H9 (cell line): ENCODE measurements at regions not wholly inside any gene's neighbourhood (a gene's known extent, or its start where the extent isn't known, plus 50 kb on each side); places are given as distances from the start of the nearest gene placed in this dataset.

Experiments used
- DNase-seq: peaks from one replicate; pipeline ENCODE4 v3.0.0-alpha.2; 2017
- H2AFZ ChIP-seq: one replicate; pipeline ENCODE4 v1.6.1; 2013; ENCODE audit warnings: mild to moderate bottlenecking, low read length, control low read depth, moderate library complexity
- H2AK5ac ChIP-seq: 2 replicates; pipeline ENCODE4 v1.6.1; 2013; ENCODE audit warnings: low read length, control low read depth, mixed read lengths; ENCODE audit not compliant: insufficient read length
- H2BK120ac ChIP-seq: one replicate; pipeline ENCODE4 v1.6.1; 2013; ENCODE audit warnings: low read depth, mild to moderate bottlenecking, low read length, control low read depth, inconsistent platforms; ENCODE audit not compliant: poor library complexity, severe bottlenecking
- H2BK12ac ChIP-seq: 2 replicates; pipeline ENCODE4 v1.6.1; 2013; ENCODE audit warnings: low read length, control low read depth, mixed read lengths, low read depth; ENCODE audit not compliant: insufficient read length
- H2BK15ac ChIP-seq: 2 replicates; pipeline ENCODE4 v1.6.1; 2013; ENCODE audit warnings: low read depth, low read length, control low read depth
- H2BK20ac ChIP-seq: one replicate; pipeline ENCODE4 v1.6.1; 2013; ENCODE audit warnings: low read depth, mild to moderate bottlenecking, low read length, control low read depth, inconsistent platforms; ENCODE audit not compliant: poor library complexity, severe bottlenecking
- H2BK5ac ChIP-seq: 2 replicates; pipeline ENCODE4 v1.6.1; 2013; ENCODE audit warnings: low read length, control low read depth, mixed read lengths; ENCODE audit not compliant: insufficient read length
- H3K14ac ChIP-seq: 2 replicates; pipeline ENCODE4 v1.6.1; 2013; ENCODE audit warnings: low read length, control low read depth; ENCODE audit not compliant: insufficient read depth
- H3K18ac ChIP-seq: 2 replicates; pipeline ENCODE4 v1.6.1; 2013; ENCODE audit warnings: low read depth, mild to moderate bottlenecking, mixed read lengths, low read length, control low read depth; ENCODE audit not compliant: insufficient read length
- H3K23ac ChIP-seq: 2 replicates; pipeline ENCODE4 v1.6.1; 2013; ENCODE audit warnings: low read length, control low read depth, mixed read lengths, low read depth; ENCODE audit not compliant: insufficient read length
- H3K23me2 ChIP-seq: 2 replicates; pipeline ENCODE4 v1.6.1; 2013; ENCODE audit warnings: low read depth, mild to moderate bottlenecking, mixed read lengths, low read length, control low read depth; ENCODE audit not compliant: insufficient read length, poor library complexity, severe bottlenecking
- H3K27ac ChIP-seq: 2 replicates; pipeline ENCODE4 v1.5.1; 2013; ENCODE audit warnings: low read length, control low read depth, mixed read lengths, low read depth; ENCODE audit not compliant: insufficient read length
- H3K27me3 ChIP-seq: 2 replicates; pipeline ENCODE4 v1.6.1; 2013; ENCODE audit warnings: low read length, control low read depth, inconsistent platforms; ENCODE audit not compliant: insufficient read depth
- H3K4ac ChIP-seq: 2 replicates; pipeline ENCODE4 v1.6.1; 2013; ENCODE audit warnings: low read depth, mild to moderate bottlenecking, control low read depth, inconsistent platforms, low read length, moderate library complexity
- H3K4me1 ChIP-seq: 2 replicates; pipeline ENCODE4 v1.6.1; 2013; ENCODE audit warnings: low read length, control low read depth, inconsistent platforms; ENCODE audit not compliant: insufficient read depth
- H3K4me2 ChIP-seq: 2 replicates; pipeline ENCODE4 v1.6.1; 2013; ENCODE audit warnings: low read length, control low read depth, mixed read lengths; ENCODE audit not compliant: insufficient read length, insufficient read depth
- H3K56ac ChIP-seq: 2 replicates; pipeline ENCODE4 v1.6.1; 2013; ENCODE audit warnings: low read depth, mild to moderate bottlenecking, mixed read lengths, low read length, control low read depth; ENCODE audit not compliant: insufficient read length
- H3K79me1 ChIP-seq: 2 replicates; pipeline ENCODE4 v1.6.1; 2013; ENCODE audit warnings: low read depth, mild to moderate bottlenecking, moderate library complexity, low read length, control low read depth, inconsistent platforms; ENCODE audit not compliant: insufficient read depth, poor library complexity, severe bottlenecking
- H3K79me2 ChIP-seq: 2 replicates; pipeline ENCODE4 v1.6.1; 2013; ENCODE audit warnings: low read length, control low read depth, inconsistent platforms; ENCODE audit not compliant: insufficient read depth
- H3K9ac ChIP-seq: 2 replicates; pipeline ENCODE4 v1.6.1; 2013; ENCODE audit warnings: low read length, control low read depth, mixed read lengths; ENCODE audit not compliant: insufficient read length; ENCODE audit errors: extremely low read depth
- H3K9me3 ChIP-seq: one replicate; pipeline ENCODE4 v1.6.1; 2013; ENCODE audit warnings: low read depth, low read length, inconsistent platforms; ENCODE audit not compliant: control insufficient read depth
- H3T11ph ChIP-seq: one replicate; pipeline ENCODE4 v1.6.1; 2013; ENCODE audit warnings: mild to moderate bottlenecking, low read length, control low read depth, inconsistent platforms
- H4K20me1 ChIP-seq: one replicate; pipeline ENCODE4 v1.6.1; 2013; ENCODE audit not compliant: control insufficient read depth, insufficient read length, insufficient read depth
- H4K5ac ChIP-seq: 2 replicates; pipeline ENCODE4 v1.6.1; 2013; ENCODE audit warnings: low read depth, mild to moderate bottlenecking, mixed read lengths, low read length, control low read depth; ENCODE audit not compliant: insufficient read length
- H4K8ac ChIP-seq: replicated peaks from 2 replicates; pipeline ENCODE4 v1.6.1; 2013; ENCODE audit warnings: low read length, control low read depth, mixed read lengths, low read depth; ENCODE audit not compliant: insufficient read length
- H4K91ac ChIP-seq: 2 replicates; pipeline ENCODE4 v1.6.1; 2013; ENCODE audit warnings: low read depth, mild to moderate bottlenecking, moderate library complexity, mixed read lengths, low read length, control low read depth; ENCODE audit not compliant: insufficient read length
- H3K27ac Mint-ChIP-seq, 3 experiments: 2 replicates in 2 of 3; 3 replicates in 1 of 3; pipeline ENCODE4 v1.8.0; 2020 to 2021; ENCODE audit warnings: mixed read lengths in 3 of 3, mild to moderate bottlenecking in 1 of 3, moderate library complexity in 1 of 3
- H3K27me3 Mint-ChIP-seq: 2 replicates; pipeline ENCODE4 v1.8.0; 2021; ENCODE audit warnings: low read depth, mild to moderate bottlenecking, moderate library complexity, mixed read lengths
- H3K36me3 Mint-ChIP-seq, 3 experiments: 2 replicates in 2 of 3; 3 replicates in 1 of 3; pipeline ENCODE4 v1.8.0; 2020 to 2021; ENCODE audit warnings: low read depth in 3 of 3, mixed read lengths in 3 of 3; ENCODE audit not compliant: insufficient read depth in 1 of 3
- H3K4me1 Mint-ChIP-seq, 2 experiments: 2 replicates each; pipeline ENCODE4 v1.8.0; 2020; ENCODE audit warnings: mixed read lengths in 2 of 2
- H3K4me3 Mint-ChIP-seq, 2 experiments: 2 replicates in 1 of 2; 3 replicates in 1 of 2; pipeline ENCODE4 v1.8.0; 2020 to 2021; ENCODE audit warnings: mild to moderate bottlenecking in 2 of 2, mixed read lengths in 2 of 2, moderate library complexity in 1 of 2
- H3K9me3 Mint-ChIP-seq, 2 experiments: 2 replicates in 1 of 2; 3 replicates in 1 of 2; pipeline ENCODE4 v1.8.0; 2020; ENCODE audit warnings: mild to moderate bottlenecking in 2 of 2, mixed read lengths in 2 of 2, moderate library complexity in 1 of 2
- CTCF ChIP-seq: fragments of 200-600 bp; sonication (generic); conservative IDR thresholded peaks from 3 replicates; pipeline ENCODE4 v1.8.0; 2021; ENCODE audit warnings: antibody characterized with exemption, mild to moderate bottlenecking
- WGBS: extraction: QIAGEN DNeasy Blood & Tissue Kit; methylation state at CpG from one replicate; pipeline ENCODE4 v1.1.7; 2013; ENCODE audit warnings: missing lambda C conversion rate, low lambda C conversion rate, mixed read lengths; ENCODE audit not compliant: insufficient read length; ENCODE audit errors: extremely low coverage; 5-methylcytosine and 5-hydroxymethylcytosine counted together

- no CpG with 5 or more reads among the region's 1 CpG for WGBS
- H3K9ac ChIP-seq: no peak overlapping the region
- H2BK15ac ChIP-seq: no peak overlapping the region
- H4K20me1 ChIP-seq: no peaks in the 10 kb centered on the region
- H3K27ac ChIP-seq: no peak overlapping the region
- no peak overlapping the region for H2BK5ac ChIP-seq
- Mint-ChIP-seq H3K9me3 (peaks cover 37 to 41% of the 10 kb centered on the region in 2 experiments), H3K4me1 (no peaks in the 10 kb centered on the region), H3K4me3 (no peak overlapping the region), H3K27ac (no peak overlapping the region), H3K27me3 (no peaks in the 10 kb centered on the region; the same call in 1 of the 2 replicates), H3K36me3 (peaks cover 14 to 28% (median 23%) of the 10 kb centered on the region in 3 experiments)
- H3K4ac ChIP-seq: no peak overlapping the region
- no peak overlapping the region for H3K23ac ChIP-seq
- H3K14ac ChIP-seq: no peak overlapping the region
- no peak overlapping the region for H2BK120ac ChIP-seq
- H2BK20ac ChIP-seq: no peak overlapping the region
- H3K79me1 ChIP-seq: no peaks in the 10 kb centered on the region
- H3K23me2 ChIP-seq: no peaks in the 10 kb centered on the region
- H4K91ac ChIP-seq: no peak overlapping the region
- TF ChIP-seq CTCF: no peak
- H4K5ac ChIP-seq: no peak overlapping the region
- H2AFZ ChIP-seq: no peak overlapping the region
- no peak for DNase-seq
- H3K4me1 ChIP-seq: no peaks in the 10 kb centered on the region
- no peak overlapping the region for H3K4me2 ChIP-seq
- H3K79me2 ChIP-seq: no peaks in the 10 kb centered on the region
- H2BK12ac ChIP-seq: no peak overlapping the region
- no peak overlapping the region for H4K8ac ChIP-seq
- no peaks in the 10 kb centered on the region for H3K9me3 ChIP-seq
- H3K56ac ChIP-seq: no peak overlapping the region
- no peak overlapping the region for H3T11ph ChIP-seq
- H2AK5ac ChIP-seq: no peak overlapping the region
- no peak overlapping the region for H3K18ac ChIP-seq
- H3K27me3 ChIP-seq: no peaks in the 10 kb centered on the region
Observed at GRCh38 chr5:159678657-159679392, 237.5 kb upstream of the ADRA1B start.
